T-helper 17 cell (primary cell): ENCODE measurements at regions not wholly inside any gene's neighbourhood (a gene's known extent, or its start where the extent isn't known, plus 50 kb on each side); places are given as distances from the start of the nearest gene placed in this dataset.
"Not testable (repeated sequence)": the region's sequence is repeated elsewhere in the genome, so short reads cannot be mapped to it uniquely, and the experiment has no call there.

Experiments
- ATAC-seq: fragments of 150-1000 bp; cut with Tn5 transposase; 2 replicates; pipeline ENCODE4 v1.10.0; 2021; ENCODE audit warnings: mild to moderate bottlenecking, moderate library complexity
- DNase-seq, 3 donors: peaks; one replicate each; pipeline versions ENCODE4 v3.0.0 to v3.0.0-alpha.2; 2020 to 2021
- H3K9me3 ChIP-seq: one replicate; pipeline ENCODE4 v1.7.0; 2013; ENCODE audit warnings: low read length, mild to moderate bottlenecking; ENCODE audit not compliant: control insufficient read depth, poor library complexity, severe bottlenecking
- H3K27ac Mint-ChIP-seq: one replicate; pipeline ENCODE4 v1.8.0; 2022; ENCODE audit warnings: mild to moderate bottlenecking, moderate library complexity, mixed read lengths
- H3K27me3 Mint-ChIP-seq: one replicate; pipeline ENCODE4 v1.8.0; 2022; ENCODE audit warnings: mixed read lengths
- H3K36me3 Mint-ChIP-seq: one replicate; pipeline ENCODE4 v1.8.0; 2022; ENCODE audit warnings: low read depth, mixed read lengths
- H3K4me1 Mint-ChIP-seq: one replicate; pipeline ENCODE4 v1.8.0; 2022; ENCODE audit warnings: mild to moderate bottlenecking, mixed read lengths
- H3K4me3 Mint-ChIP-seq: one replicate; pipeline ENCODE4 v1.8.0; 2022; ENCODE audit warnings: mild to moderate bottlenecking, moderate library complexity, mixed read lengths

DNA sequence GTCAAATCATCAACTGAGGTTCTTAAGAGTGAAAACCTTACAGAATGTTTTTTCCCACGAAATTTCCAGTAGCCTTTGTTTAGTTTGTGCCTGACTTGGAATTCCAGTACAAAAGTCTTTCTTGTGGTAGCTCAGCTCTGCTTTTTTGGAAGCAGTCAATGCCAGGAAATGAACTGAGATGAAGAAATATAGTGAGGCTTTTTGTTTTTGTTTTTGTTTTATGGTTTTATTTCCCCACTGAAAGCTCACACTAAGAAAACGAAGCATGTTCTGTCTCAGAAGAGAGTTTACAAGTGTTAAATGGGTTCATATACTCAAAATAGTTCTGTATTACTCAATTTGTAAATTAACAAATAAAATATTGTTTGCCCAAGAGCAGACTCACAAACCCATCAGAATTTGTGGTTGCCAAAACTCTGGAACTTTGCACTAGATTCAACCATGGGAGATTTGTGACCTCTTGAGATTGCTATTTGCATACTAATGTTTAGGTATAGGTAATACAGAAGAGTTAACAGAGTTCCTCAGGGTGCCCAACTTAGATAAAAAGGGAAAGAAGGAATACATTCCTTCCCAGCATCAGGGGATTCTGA lies 1060.8 kb downstream of the FAT4 start:
- H3K36me3 Mint-ChIP-seq, result no peaks in the 10 kb centered on the region
- no peak overlapping the region for H3K4me3 Mint-ChIP-seq
- DNase-seq (no peak), ATAC-seq (no peak)
- H3K4me1 Mint-ChIP-seq, result no peaks in the 10 kb centered on the region
- H3K27me3 Mint-ChIP-seq, result no peaks in the 10 kb centered on the region
- H3K9me3 ChIP-seq, result no peaks in the 10 kb centered on the region
- H3K27ac Mint-ChIP-seq, result no peak overlapping the region

- no peaks in the 10 kb centered on the region for H3K36me3 Mint-ChIP-seq
- H3K27ac Mint-ChIP-seq, result no peak overlapping the region
- no peak overlapping the region for H3K4me3 Mint-ChIP-seq
- ATAC-seq (no peak), DNase-seq (no peak)
- no peaks in the 10 kb centered on the region for H3K27me3 Mint-ChIP-seq
- H3K9me3 ChIP-seq, result no peaks in the 10 kb centered on the region
- no peaks in the 10 kb centered on the region for H3K4me1 Mint-ChIP-seq
Observed at GRCh38 chr4:126385954-126386353, 1071.2 kb downstream of the FAT4 start.

- H3K4me3 Mint-ChIP-seq, result no peak overlapping the region
- no peak for DNase-seq
- no peak for ATAC-seq
- H3K27ac Mint-ChIP-seq, result no peak overlapping the region
- H3K9me3 ChIP-seq, result no peaks in the 10 kb centered on the region
- no peaks in the 10 kb centered on the region for H3K36me3 Mint-ChIP-seq
- no peaks in the 10 kb centered on the region for H3K4me1 Mint-ChIP-seq
- no peaks in the 10 kb centered on the region for H3K27me3 Mint-ChIP-seq
Observed at GRCh38 chr4:126386512-126386911, 1071.8 kb downstream of the FAT4 start.

GRCh38 chr4:126395664-126396063 lies 1080.9 kb downstream of the FAT4 start:
- ATAC-seq (no peak), DNase-seq (no peak)
- no peaks in the 10 kb centered on the region for H3K9me3 ChIP-seq
- no peak overlapping the region for H3K27ac Mint-ChIP-seq
- no peaks in the 10 kb centered on the region for H3K4me1 Mint-ChIP-seq
- H3K4me3 Mint-ChIP-seq, result no peak overlapping the region
- no peaks in the 10 kb centered on the region for H3K36me3 Mint-ChIP-seq
- no peaks in the 10 kb centered on the region for H3K27me3 Mint-ChIP-seq

DNA sequence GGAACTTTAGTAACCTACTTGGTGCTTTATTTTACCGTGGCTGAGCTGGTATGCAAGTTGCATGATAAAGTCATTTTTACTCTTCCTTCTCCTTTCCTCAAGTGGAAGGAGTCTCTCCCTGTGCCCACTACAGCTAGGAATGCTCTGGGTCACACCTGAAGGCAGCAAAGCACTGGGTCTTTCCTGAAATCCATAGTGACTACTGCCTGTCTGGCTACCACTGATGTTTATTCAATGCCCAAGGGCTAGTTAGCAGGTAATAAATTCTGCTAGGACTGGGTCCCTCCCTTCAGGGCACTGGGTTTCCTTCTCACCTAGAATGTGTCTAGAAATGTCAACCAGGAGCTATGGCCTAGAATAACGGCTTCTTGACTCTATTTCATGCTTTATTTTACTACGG lies 1081.4 kb downstream of the FAT4 start:
- ATAC-seq, result no peak
- no peaks in the 10 kb centered on the region for H3K4me1 Mint-ChIP-seq
- H3K9me3 ChIP-seq, result no peaks in the 10 kb centered on the region
- no peak overlapping the region for H3K4me3 Mint-ChIP-seq
- DNase-seq, result no peak
- no peaks in the 10 kb centered on the region for H3K27me3 Mint-ChIP-seq
- no peaks in the 10 kb centered on the region for H3K36me3 Mint-ChIP-seq
- H3K27ac Mint-ChIP-seq, result no peak overlapping the region

DNA sequence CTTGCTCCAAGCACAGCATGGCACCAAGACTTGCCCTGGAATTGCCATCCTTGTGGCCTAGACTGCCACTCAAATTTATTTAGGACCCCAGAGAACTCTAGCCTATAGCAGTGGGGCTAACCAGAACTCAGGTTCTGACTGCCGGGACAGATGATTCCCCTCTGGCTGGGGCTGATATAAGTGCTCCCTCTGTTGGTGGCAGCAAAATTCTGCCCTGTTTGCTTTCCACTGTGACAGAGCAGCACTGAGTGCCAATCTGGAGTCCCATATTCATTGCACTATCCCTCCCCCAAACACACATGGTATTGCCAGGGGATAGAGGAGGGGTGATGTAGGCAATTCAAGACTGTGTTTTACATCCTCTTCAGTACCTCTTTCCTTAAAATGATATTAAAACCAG lies 1081.9 kb downstream of the FAT4 start:
- DNase-seq (no peak), ATAC-seq (no peak)
- H3K27ac Mint-ChIP-seq, result no peak overlapping the region
- H3K4me3 Mint-ChIP-seq, result no peak overlapping the region
- no peaks in the 10 kb centered on the region for H3K9me3 ChIP-seq
- H3K27me3 Mint-ChIP-seq, result no peaks in the 10 kb centered on the region
- H3K4me1 Mint-ChIP-seq, result no peaks in the 10 kb centered on the region
- no peaks in the 10 kb centered on the region for H3K36me3 Mint-ChIP-seq

- Mint-ChIP-seq H3K4me1 (no peaks in the 10 kb centered on the region), H3K4me3 (no peak overlapping the region), H3K36me3 (no peaks in the 10 kb centered on the region), H3K27me3 (no peaks in the 10 kb centered on the region), H3K27ac (no peak overlapping the region)
- ATAC-seq, result no peak
- DNase-seq, result no peak
- no peaks in the 10 kb centered on the region for H3K9me3 ChIP-seq
Observed at GRCh38 chr4:126404549-126404948, 1089.8 kb downstream of the FAT4 start.

GRCh38 chr4:126405369-126405982 lies 1090.7 kb downstream of the FAT4 start:
- Mint-ChIP-seq H3K27ac (no peak overlapping the region), H3K4me3 (no peak overlapping the region), H3K4me1 (no peaks in the 10 kb centered on the region), H3K27me3 (no peaks in the 10 kb centered on the region), H3K36me3 (no peaks in the 10 kb centered on the region)
- ATAC-seq (no peak), DNase-seq (no peak)
- no peaks in the 10 kb centered on the region for H3K9me3 ChIP-seq

- ATAC-seq (no peak), DNase-seq (no peak)
- H3K36me3 Mint-ChIP-seq, result no peaks in the 10 kb centered on the region
- no peak overlapping the region for H3K27ac Mint-ChIP-seq
- H3K4me1 Mint-ChIP-seq, result no peaks in the 10 kb centered on the region
- H3K4me3 Mint-ChIP-seq, result no peak overlapping the region
- no peaks in the 10 kb centered on the region for H3K27me3 Mint-ChIP-seq
- no peaks in the 10 kb centered on the region for H3K9me3 ChIP-seq
Observed at GRCh38 chr4:126409746-126410145, 1095.0 kb downstream of the FAT4 start.

GRCh38 chr4:126411047-126411446 lies 1096.3 kb downstream of the FAT4 start:
- DNase-seq (no peak), ATAC-seq (no peak)
- Mint-ChIP-seq H3K36me3 (no peaks in the 10 kb centered on the region), H3K27me3 (no peaks in the 10 kb centered on the region), H3K4me1 (no peaks in the 10 kb centered on the region), H3K27ac (no peak overlapping the region), H3K4me3 (no peak overlapping the region)
- H3K9me3 ChIP-seq, result no peaks in the 10 kb centered on the region

DNA sequence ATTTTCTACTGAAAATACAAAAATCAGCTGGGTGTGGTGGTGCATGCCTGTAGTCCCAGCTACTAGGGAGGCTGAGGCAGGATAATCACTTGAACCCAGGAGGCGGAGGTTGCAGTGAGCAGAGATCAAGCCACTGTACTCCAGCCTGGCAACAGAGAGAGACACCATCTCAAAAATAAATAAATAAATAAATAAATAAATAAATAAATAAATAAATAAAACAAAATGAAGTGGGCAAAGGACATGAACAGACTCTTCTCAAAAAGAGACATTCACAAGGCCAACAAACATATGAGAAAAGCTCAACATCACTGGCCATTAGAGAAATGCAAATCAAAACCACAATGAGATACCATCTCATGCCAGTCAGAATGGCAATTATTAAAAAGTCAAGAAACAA lies 1097.6 kb downstream of the FAT4 start:
- H3K36me3 Mint-ChIP-seq, H3K27ac Mint-ChIP-seq, DNase-seq, H3K4me1 Mint-ChIP-seq, H3K4me3 Mint-ChIP-seq, H3K27me3 Mint-ChIP-seq, H3K9me3 ChIP-seq, ATAC-seq: not testable (repeated sequence)

GRCh38 chr4:126414741-126415140 lies 1100.0 kb downstream of the FAT4 start:
- H3K36me3 Mint-ChIP-seq, result no peaks in the 10 kb centered on the region
- H3K9me3 ChIP-seq, result no peaks in the 10 kb centered on the region

DNA sequence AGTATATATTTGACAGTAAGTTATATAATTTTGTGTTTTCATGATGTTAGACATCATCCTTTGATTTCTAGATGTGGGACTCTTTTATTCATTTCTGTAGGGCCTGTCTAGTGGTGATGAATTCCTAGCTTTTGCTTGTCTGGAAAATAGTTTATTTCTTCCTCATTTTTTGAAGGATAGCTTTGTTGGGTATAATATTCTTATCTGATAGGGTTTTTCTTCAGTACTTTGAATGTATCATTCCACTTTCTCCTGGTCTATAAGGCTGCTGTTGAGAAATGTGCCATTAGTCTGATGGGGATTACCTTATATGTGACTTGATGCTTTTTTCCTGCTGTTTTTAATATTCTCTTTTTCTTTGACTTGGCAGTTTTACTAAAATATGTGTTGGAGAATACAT lies 1104.5 kb downstream of the FAT4 start:
- Mint-ChIP-seq H3K27me3 (no peaks in the 10 kb centered on the region), H3K4me3 (no peak overlapping the region), H3K36me3 (no peaks in the 10 kb centered on the region), H3K4me1 (no peaks in the 10 kb centered on the region), H3K27ac (no peak overlapping the region)
- DNase-seq (no peak), ATAC-seq (no peak)
- no peaks in the 10 kb centered on the region for H3K9me3 ChIP-seq

More at GRCh38 chr4:126414741-126415140, 1100.0 kb downstream of the FAT4 start:
- ATAC-seq (no peak), DNase-seq (no peak)
- Mint-ChIP-seq H3K4me3 (no peak overlapping the region), H3K27ac (no peak overlapping the region), H3K27me3 (no peaks in the 10 kb centered on the region), H3K4me1 (no peaks in the 10 kb centered on the region)

DNA sequence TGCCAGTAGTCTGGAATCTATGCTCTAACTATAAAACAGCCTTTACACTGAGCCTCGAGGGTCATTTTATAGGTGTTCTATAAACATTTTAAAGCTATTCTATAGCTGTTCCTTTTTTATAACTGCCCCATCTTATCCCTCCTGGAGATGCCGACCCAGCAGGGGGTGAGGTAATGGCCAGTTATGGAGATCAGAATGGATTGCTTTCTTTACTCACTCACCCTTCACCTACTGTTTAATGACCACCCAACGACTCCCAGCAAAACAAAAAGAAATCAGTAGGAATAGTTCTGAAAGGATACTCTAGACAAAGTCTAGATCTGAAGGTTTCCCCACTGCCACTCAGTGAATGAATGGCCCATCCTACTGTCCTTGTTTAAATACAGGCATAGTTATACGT lies 1113.1 kb downstream of the FAT4 start:
- no peaks in the 10 kb centered on the region for H3K27me3 Mint-ChIP-seq
- no peaks in the 10 kb centered on the region for H3K9me3 ChIP-seq
- no peaks in the 10 kb centered on the region for H3K36me3 Mint-ChIP-seq
- no peak overlapping the region for H3K27ac Mint-ChIP-seq
- DNase-seq, result no peak
- no peak overlapping the region for H3K4me3 Mint-ChIP-seq
- ATAC-seq, result no peak
- H3K4me1 Mint-ChIP-seq, result no peaks in the 10 kb centered on the region
